ENCODE measurements at regions not wholly inside any gene's neighbourhood (a gene's known extent, or its start where the extent isn't known, plus 50 kb on each side); places are given as distances from the start of the nearest gene placed in this dataset.

GRCh38 chr5:4093236-4093635, 497.6 kb downstream of the IRX1 start:
- H3K9me3 ChIP-seq (ENCODE audit: control insufficient read depth in 2 of 2, insufficient read depth in 1 of 2, low read depth in 1 of 2, low read length in 1 of 2) = peaks cover 0 to 4% of the 10 kb centered on the region in 2 donors
- no peak for DNase-seq
- H3K27me3 ChIP-seq (ENCODE audit: control insufficient read depth in 3 of 3, insufficient read depth in 3 of 3, low read length in 3 of 3) = no peaks in the 10 kb centered on the region
- 87 to 91% (median 88%) methylated on average over 15 of the region's 15 CpGs for WGBS, 3 donors
- H3K4me1 ChIP-seq (ENCODE audit: control insufficient read depth in 3 of 3, insufficient read depth in 2 of 3, low read depth in 1 of 3, low read length in 2 of 3) = no peaks in the 10 kb centered on the region
- no peaks in the 10 kb centered on the region for H3K36me3 ChIP-seq (ENCODE audit: control insufficient read depth in 3 of 3, insufficient read depth in 2 of 3, low read depth in 1 of 3, low read length in 3 of 3)
- no peak overlapping the region for H3K27ac ChIP-seq (ENCODE audit: low read depth in 1 of 3, low read length in 2 of 3)
- no peak for FAIRE-seq
- H3K4me3 ChIP-seq (ENCODE audit: low read depth in 1 of 3, low read length in 3 of 3) = no peak overlapping the region

- 73 to 89% (median 78%) methylated on average over 4 of the region's 4 CpGs for WGBS, 3 donors
- Histone ChIP-seq H3K4me1 (ENCODE audit: control insufficient read depth in 3 of 3, insufficient read depth in 2 of 3, low read depth in 1 of 3, low read length in 2 of 3) (no peaks in the 10 kb centered on the region), H3K4me3 (ENCODE audit: low read depth in 1 of 3, low read length in 3 of 3) (no peak overlapping the region), H3K27ac (ENCODE audit: low read depth in 1 of 3, low read length in 2 of 3) (no peak overlapping the region), H3K9me3 (ENCODE audit: control insufficient read depth in 2 of 2, insufficient read depth in 1 of 2, low read depth in 1 of 2, low read length in 1 of 2) (peaks cover 0 to 4% of the 10 kb centered on the region in 2 donors), H3K27me3 (ENCODE audit: control insufficient read depth in 3 of 3, insufficient read depth in 3 of 3, low read length in 3 of 3) (no peaks in the 10 kb centered on the region), H3K36me3 (ENCODE audit: control insufficient read depth in 3 of 3, insufficient read depth in 2 of 3, low read depth in 1 of 3, low read length in 3 of 3) (no peaks in the 10 kb centered on the region)
- DNase-seq (no peak), FAIRE-seq (no peak)
Measured at GRCh38 chr5:4093970-4094369, 498.3 kb downstream of the IRX1 start.

DNA sequence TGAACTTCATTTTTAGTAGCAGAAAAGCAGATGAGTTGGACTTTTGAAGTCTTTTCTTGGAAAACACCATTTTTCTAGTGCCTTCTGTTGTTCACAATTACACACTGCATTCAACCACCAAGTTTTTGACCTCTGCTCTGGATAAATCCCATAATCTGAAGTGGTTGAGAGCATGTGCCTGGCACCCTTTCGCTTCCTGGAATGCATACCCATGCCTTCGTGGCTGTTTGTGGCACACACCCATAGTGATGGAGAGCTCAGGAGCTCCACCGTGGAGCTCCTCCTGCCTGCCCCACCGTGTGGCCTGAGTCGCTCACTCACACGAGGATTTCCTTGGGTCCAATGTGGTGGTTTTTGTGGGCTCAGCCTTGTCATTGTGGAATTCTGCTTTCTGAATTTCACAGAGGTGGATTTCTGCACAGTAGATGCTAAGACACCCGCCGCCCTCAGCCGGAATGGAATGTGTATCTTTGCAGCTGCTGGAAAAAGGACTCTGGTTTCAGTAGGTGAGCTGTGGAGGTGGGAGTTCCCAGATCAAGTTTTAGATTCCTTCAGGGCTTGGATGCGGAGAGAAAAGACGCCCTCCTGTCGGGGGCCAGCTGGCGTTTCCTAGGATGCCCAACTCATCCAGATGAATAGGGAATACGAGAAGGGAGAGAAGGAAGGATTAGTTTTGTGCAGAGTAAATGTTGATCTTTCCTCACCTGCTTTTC, 500.4 kb downstream of the IRX1 start:
- H3K36me3 ChIP-seq (ENCODE audit: control insufficient read depth in 3 of 3, insufficient read depth in 2 of 3, low read depth in 1 of 3, low read length in 3 of 3) = no peaks in the 10 kb centered on the region
- no peak overlapping the region for H3K27ac ChIP-seq (ENCODE audit: low read depth in 1 of 3, low read length in 2 of 3)
- 74 to 78% (median 76%) methylated on average over 14 of the region's 14 CpGs for WGBS, 3 donors
- FAIRE-seq (no peak), DNase-seq (peak in 1 of 2 donors; percentile 14)
- H3K27me3 ChIP-seq (ENCODE audit: control insufficient read depth in 3 of 3, insufficient read depth in 3 of 3, low read length in 3 of 3) = no peaks in the 10 kb centered on the region
- H3K9me3 ChIP-seq (ENCODE audit: control insufficient read depth in 2 of 2, insufficient read depth in 1 of 2, low read depth in 1 of 2, low read length in 1 of 2) = peaks cover 0 to 4% of the 10 kb centered on the region in 2 donors
- H3K4me1 ChIP-seq (ENCODE audit: control insufficient read depth in 3 of 3, insufficient read depth in 2 of 3, low read depth in 1 of 3, low read length in 2 of 3) = no peaks in the 10 kb centered on the region
- H3K4me3 ChIP-seq (ENCODE audit: low read depth in 1 of 3, low read length in 3 of 3) = no peak overlapping the region

- DNase-seq (no peak), FAIRE-seq (no peak)
- WGBS, 3 donors = 75 to 87% (median 81%) methylated on average over 6 of the region's 6 CpGs
Measured at GRCh38 chr5:4097199-4097598, 501.6 kb downstream of the IRX1 start.

GRCh38 chr5:4098226-4098625, 502.6 kb downstream of the IRX1 start:
- FAIRE-seq (no peak), DNase-seq (no peak)
- no peak overlapping the region for H3K27ac ChIP-seq (ENCODE audit: low read depth in 1 of 3, low read length in 2 of 3)
- H3K36me3 ChIP-seq (ENCODE audit: control insufficient read depth in 3 of 3, insufficient read depth in 2 of 3, low read depth in 1 of 3, low read length in 3 of 3) = no peaks in the 10 kb centered on the region
- H3K9me3 ChIP-seq (ENCODE audit: control insufficient read depth in 2 of 2, insufficient read depth in 1 of 2, low read depth in 1 of 2, low read length in 1 of 2) = no peaks in the 10 kb centered on the region
- WGBS, 3 donors = 85 to 96% (median 86%) methylated on average over 9 of the region's 9 CpGs
- no peak overlapping the region for H3K4me3 ChIP-seq (ENCODE audit: low read depth in 1 of 3, low read length in 3 of 3)
- H3K27me3 ChIP-seq (ENCODE audit: control insufficient read depth in 3 of 3, insufficient read depth in 3 of 3, low read length in 3 of 3) = no peaks in the 10 kb centered on the region
- no peaks in the 10 kb centered on the region for H3K4me1 ChIP-seq (ENCODE audit: control insufficient read depth in 3 of 3, insufficient read depth in 2 of 3, low read depth in 1 of 3, low read length in 2 of 3)

More at GRCh38 chr5:4097199-4097598, 501.6 kb downstream of the IRX1 start:
- Histone ChIP-seq H3K4me3 (ENCODE audit: low read depth in 1 of 3, low read length in 3 of 3) (no peak overlapping the region), H3K36me3 (ENCODE audit: control insufficient read depth in 3 of 3, insufficient read depth in 2 of 3, low read depth in 1 of 3, low read length in 3 of 3) (no peaks in the 10 kb centered on the region), H3K27ac (ENCODE audit: low read depth in 1 of 3, low read length in 2 of 3) (no peak overlapping the region), H3K27me3 (ENCODE audit: control insufficient read depth in 3 of 3, insufficient read depth in 3 of 3, low read length in 3 of 3) (no peaks in the 10 kb centered on the region), H3K4me1 (ENCODE audit: control insufficient read depth in 3 of 3, insufficient read depth in 2 of 3, low read depth in 1 of 3, low read length in 2 of 3) (no peaks in the 10 kb centered on the region), H3K9me3 (ENCODE audit: control insufficient read depth in 2 of 2, insufficient read depth in 1 of 2, low read depth in 1 of 2, low read length in 1 of 2) (peaks cover 0 to 2% of the 10 kb centered on the region in 2 donors)

- H3K27ac ChIP-seq (ENCODE audit: low read depth in 1 of 3, low read length in 2 of 3) = no peak overlapping the region
- DNase-seq = no peak
- no peaks in the 10 kb centered on the region for H3K9me3 ChIP-seq (ENCODE audit: control insufficient read depth in 2 of 2, insufficient read depth in 1 of 2, low read depth in 1 of 2, low read length in 1 of 2)
- no peak for FAIRE-seq
- no peaks in the 10 kb centered on the region for H3K27me3 ChIP-seq (ENCODE audit: control insufficient read depth in 3 of 3, insufficient read depth in 3 of 3, low read length in 3 of 3)
- no peaks in the 10 kb centered on the region for H3K4me1 ChIP-seq (ENCODE audit: control insufficient read depth in 3 of 3, insufficient read depth in 2 of 3, low read depth in 1 of 3, low read length in 2 of 3)
- no peak overlapping the region for H3K4me3 ChIP-seq (ENCODE audit: low read depth in 1 of 3, low read length in 3 of 3)
- H3K36me3 ChIP-seq (ENCODE audit: control insufficient read depth in 3 of 3, insufficient read depth in 2 of 3, low read depth in 1 of 3, low read length in 3 of 3) = no peaks in the 10 kb centered on the region
- 59 to 73% (median 66%) methylated on average over 7 of the region's 7 CpGs for WGBS, 3 donors
Measured at GRCh38 chr5:4099386-4099785, 503.8 kb downstream of the IRX1 start.

DNA sequence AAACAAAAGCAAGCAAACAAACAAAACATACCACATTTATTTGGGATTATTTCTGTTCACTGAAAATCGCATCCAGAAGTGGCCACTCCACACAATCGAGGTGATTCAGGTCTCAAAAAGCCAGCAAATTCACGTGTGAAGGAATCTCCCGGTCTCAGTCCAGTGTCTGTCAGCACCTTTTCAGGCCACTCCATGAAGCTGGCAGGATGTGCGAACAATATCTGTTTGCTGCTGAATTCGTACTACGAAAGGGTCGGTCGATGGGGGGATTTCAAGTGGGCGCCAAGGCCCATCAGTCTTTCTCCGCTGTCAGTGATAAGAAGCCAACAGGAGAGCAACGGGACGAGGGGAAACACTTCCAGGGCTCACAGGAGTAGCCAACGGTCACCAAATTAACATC, 505.1 kb downstream of the IRX1 start:
- FAIRE-seq (no peak), DNase-seq (no peak)
- 64 to 81% (median 77%) methylated on average over 14 of the region's 14 CpGs for WGBS, 3 donors
- no peaks in the 10 kb centered on the region for H3K36me3 ChIP-seq (ENCODE audit: control insufficient read depth in 3 of 3, insufficient read depth in 2 of 3, low read depth in 1 of 3, low read length in 3 of 3)
- H3K27me3 ChIP-seq (ENCODE audit: control insufficient read depth in 3 of 3, insufficient read depth in 3 of 3, low read length in 3 of 3) = no peaks in the 10 kb centered on the region
- no peaks in the 10 kb centered on the region for H3K4me1 ChIP-seq (ENCODE audit: control insufficient read depth in 3 of 3, insufficient read depth in 2 of 3, low read depth in 1 of 3, low read length in 2 of 3)
- H3K9me3 ChIP-seq (ENCODE audit: control insufficient read depth in 2 of 2, insufficient read depth in 1 of 2, low read depth in 1 of 2, low read length in 1 of 2) = no peaks in the 10 kb centered on the region
- H3K4me3 ChIP-seq (ENCODE audit: low read depth in 1 of 3, low read length in 3 of 3) = no peak overlapping the region
- H3K27ac ChIP-seq (ENCODE audit: low read depth in 1 of 3, low read length in 2 of 3) = no peak overlapping the region

DNA sequence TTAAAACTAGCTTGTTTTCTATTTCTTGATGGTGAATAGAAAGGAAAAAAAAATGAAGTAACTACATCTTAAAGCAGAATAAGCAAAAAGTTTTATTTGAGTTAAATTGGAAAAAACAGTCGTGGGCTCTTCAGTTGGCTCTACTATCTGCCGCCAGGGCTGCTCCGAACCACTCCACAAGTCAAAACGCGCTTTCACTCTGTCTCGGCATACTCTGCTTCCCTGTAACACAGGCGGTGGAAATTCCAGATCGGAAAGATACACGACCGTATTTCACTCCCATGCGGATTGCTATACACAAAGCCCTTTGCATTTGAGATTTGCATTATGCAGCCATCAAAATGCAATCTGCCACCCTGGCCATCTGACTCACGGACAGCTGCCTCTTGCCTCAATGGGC, 505.6 kb downstream of the IRX1 start:
- no peaks in the 10 kb centered on the region for H3K36me3 ChIP-seq (ENCODE audit: control insufficient read depth in 3 of 3, insufficient read depth in 2 of 3, low read depth in 1 of 3, low read length in 3 of 3)
- H3K27me3 ChIP-seq (ENCODE audit: control insufficient read depth in 3 of 3, insufficient read depth in 3 of 3, low read length in 3 of 3) = no peaks in the 10 kb centered on the region
- H3K27ac ChIP-seq (ENCODE audit: low read depth in 1 of 3, low read length in 2 of 3) = no peak overlapping the region
- DNase-seq (no peak), FAIRE-seq (no peak)
- H3K4me3 ChIP-seq (ENCODE audit: low read depth in 1 of 3, low read length in 3 of 3) = no peak overlapping the region
- H3K4me1 ChIP-seq (ENCODE audit: control insufficient read depth in 3 of 3, insufficient read depth in 2 of 3, low read depth in 1 of 3, low read length in 2 of 3) = no peaks in the 10 kb centered on the region
- WGBS, 3 donors = 85 to 88% (median 86%) methylated on average over 12 of the region's 12 CpGs
- no peaks in the 10 kb centered on the region for H3K9me3 ChIP-seq (ENCODE audit: control insufficient read depth in 2 of 2, insufficient read depth in 1 of 2, low read depth in 1 of 2, low read length in 1 of 2)

All from small intestine (tissue), 7 donors.